GM23338 (cell line): ENCODE measurements at regions not wholly inside any gene's neighbourhood (a gene's known extent, or its start where the extent isn't known, plus 50 kb on each side); places are given as distances from the start of the nearest gene placed in this dataset.

Experiments used
- ATAC-seq: fragments of 200-7000 bp; cut with Tn5 transposase; 3 replicates; pipeline ENCODE4 v1.9.1; 2020
- DNase-seq: peaks from one replicate; pipeline ENCODE4 v3.0.0-alpha.2; 2015; ENCODE audit warnings: low spot score
- H2AFZ ChIP-seq: fragments of 200-600 bp; sonication (generic); 2 replicates; pipeline ENCODE4 v1.8.0; 2016; ENCODE audit warnings: antibody characterized with exemption, mild to moderate bottlenecking, moderate library complexity
- H3F3A ChIP-seq: fragments of 200-600 bp; sonication (generic); replicated peaks from 2 replicates; pipeline ENCODE4 v1.8.0; 2017; ENCODE audit warnings: antibody characterized with exemption, mixed run types, low read depth
- H3K27ac ChIP-seq: fragments of 200-600 bp; sonication (generic); 2 replicates; pipeline ENCODE4 v1.6.1; 2016; ENCODE audit warnings: low read depth
- H3K27me3 ChIP-seq: fragments of 200-600 bp; sonication (generic); 2 replicates; pipeline ENCODE4 v1.8.0; 2016; ENCODE audit warnings: mild to moderate bottlenecking, mixed run types, moderate library complexity; ENCODE audit not compliant: insufficient read depth
- H3K36me3 ChIP-seq: fragments of 200-600 bp; sonication (generic); 2 replicates; pipeline ENCODE4 v1.8.0; 2016; ENCODE audit warnings: mild to moderate bottlenecking; ENCODE audit not compliant: insufficient read depth
- H3K4me1 ChIP-seq: fragments of 200-600 bp; sonication (generic); 2 replicates; pipeline ENCODE4 v1.8.0; 2016; ENCODE audit warnings: mild to moderate bottlenecking, moderate library complexity; ENCODE audit not compliant: insufficient read depth
- H3K4me2 ChIP-seq: fragments of 200-600 bp; sonication (generic); 2 replicates; pipeline ENCODE4 v1.7.1; 2017; ENCODE audit warnings: mixed run types
- H3K4me3 ChIP-seq: fragments of 200-600 bp; sonication (generic); 2 replicates; pipeline ENCODE4 v1.6.1; 2016; ENCODE audit warnings: mixed run types
- H3K79me2 ChIP-seq: fragments of 200-600 bp; sonication (generic); replicated peaks from 2 replicates; pipeline ENCODE4 v1.8.0; 2017; ENCODE audit warnings: mild to moderate bottlenecking; ENCODE audit not compliant: insufficient read depth
- H3K9me2 ChIP-seq: fragments of 200-600 bp; sonication (generic); 2 replicates; pipeline ENCODE4 v1.8.0; 2017; ENCODE audit not compliant: insufficient read depth
- H4K20me1 ChIP-seq: fragments of 200-600 bp; sonication (generic); replicated peaks from 2 replicates; pipeline ENCODE4 v1.8.0; 2017; ENCODE audit warnings: mild to moderate bottlenecking; ENCODE audit not compliant: insufficient read depth
- H3K27ac Mint-ChIP-seq: 2 replicates; pipeline ENCODE4 v1.8.0; 2020; ENCODE audit warnings: inconsistent platforms, mild to moderate bottlenecking, moderate library complexity, mixed read lengths
- H3K27me3 Mint-ChIP-seq: 3 replicates; pipeline ENCODE4 v1.8.0; 2022; ENCODE audit warnings: low read depth, mild to moderate bottlenecking, moderate library complexity, mixed read lengths, inconsistent platforms; ENCODE audit not compliant: insufficient read depth, poor library complexity
- H3K36me3 Mint-ChIP-seq: 3 replicates; pipeline ENCODE4 v1.8.0; 2021; ENCODE audit warnings: low read depth, mild to moderate bottlenecking, inconsistent platforms, moderate library complexity, mixed read lengths
- H3K4me1 Mint-ChIP-seq: 3 replicates; pipeline ENCODE4 v1.8.0; 2020; ENCODE audit warnings: mild to moderate bottlenecking, inconsistent platforms, mixed read lengths
- H3K4me3 Mint-ChIP-seq: 3 replicates; pipeline ENCODE4 v1.8.0; 2021; ENCODE audit warnings: moderate library complexity, mild to moderate bottlenecking, inconsistent platforms, mixed read lengths
- H3K9me3 Mint-ChIP-seq: 3 replicates; pipeline ENCODE4 v1.8.0; 2020; ENCODE audit warnings: moderate library complexity, mild to moderate bottlenecking, inconsistent platforms, mixed read lengths
- CREB1 ChIP-seq: fragments of 250-450 bp; sonication (Bioruptor Pico); IDR thresholded peaks from 2 replicates; pipeline ENCODE4 v1.5.0; 2020; ENCODE audit warnings: low read depth, mild to moderate bottlenecking, moderate library complexity
- CTCF ChIP-seq, 2 experiments: fragments of 200-600 bp in 1 of 2; sonication (generic) in 1 of 2; conservative IDR thresholded peaks; 2 replicates each; pipeline versions ENCODE4 v1.5.1 to v1.6.1; 2016 to 2017; ENCODE audit warnings: antibody characterized with exemption in 2 of 2, low read depth in 2 of 2, mild to moderate bottlenecking in 2 of 2, moderate library complexity in 1 of 2
- ETS1 ChIP-seq: IDR thresholded peaks from 2 replicates; pipeline ENCODE4 v1.6.1; 2016; ENCODE audit warnings: antibody characterized with exemption
- EZH2 ChIP-seq: fragments of 200-600 bp; sonication (generic); IDR thresholded peaks from one replicate; pipeline ENCODE4 v1.8.0; 2017; ENCODE audit warnings: antibody characterized with exemption, mild to moderate bottlenecking, low read depth; ENCODE audit not compliant: unreplicated experiment
- EZH2phosphoT487 ChIP-seq: fragments of 200-600 bp; sonication (generic); IDR thresholded peaks from one replicate; pipeline ENCODE4 v1.8.1; 2018; ENCODE audit warnings: antibody characterized with exemption; ENCODE audit not compliant: unreplicated experiment
- JUNB ChIP-seq: IDR thresholded peaks from one replicate; pipeline ENCODE4 v1.6.1; 2016; ENCODE audit warnings: antibody characterized with exemption; ENCODE audit not compliant: unreplicated experiment
- NANOG ChIP-seq: IDR thresholded peaks from 2 replicates; pipeline ENCODE4 v1.6.1; 2016; ENCODE audit warnings: antibody characterized with exemption, borderline replicate concordance
- POLR2AphosphoS5 ChIP-seq: IDR thresholded peaks from 2 replicates; pipeline ENCODE4 v1.6.1; 2016; ENCODE audit warnings: antibody characterized with exemption, low read depth
- REST ChIP-seq: IDR thresholded peaks from one replicate; pipeline ENCODE4 v1.6.1; 2018; ENCODE audit warnings: antibody characterized with exemption; ENCODE audit not compliant: unreplicated experiment
- STAT1 ChIP-seq: IDR thresholded peaks from one replicate; pipeline ENCODE4 v1.6.1; 2016; ENCODE audit warnings: antibody characterized with exemption; ENCODE audit not compliant: unreplicated experiment
- ZNF114 ChIP-seq: fragments of 250-450 bp; sonication (Bioruptor Pico); IDR thresholded peaks from 2 replicates; pipeline ENCODE4 v1.5.0; 2020; ENCODE audit warnings: mild to moderate bottlenecking, moderate library complexity
- ZNF331 ChIP-seq: fragments of 250-450 bp; sonication (Bioruptor Pico); IDR thresholded peaks from 2 replicates; pipeline ENCODE4 v1.5.0; 2020; ENCODE audit warnings: low read depth, mild to moderate bottlenecking, moderate library complexity
- ZNF462 ChIP-seq: fragments of 250-450 bp; sonication (Bioruptor Pico); IDR thresholded peaks from 2 replicates; pipeline ENCODE4 v1.5.0; 2020; ENCODE audit warnings: mild to moderate bottlenecking, moderate library complexity

- TF ChIP-seq JUNB, result no peak
Observed at GRCh38 chr4:36549252-36549651, 267.8 kb downstream of the DTHD1 start (continued).

GRCh38 chr4:36549992-36550391 is 268.6 kb downstream of the DTHD1 start:
- H3F3A ChIP-seq, result no peaks in the 10 kb centered on the region
- ATAC-seq (no peak), DNase-seq (no peak)
- no peak overlapping the region for H3K27ac Mint-ChIP-seq
- H4K20me1 ChIP-seq, result no peaks in the 10 kb centered on the region
- no peaks in the 10 kb centered on the region for H3K36me3 ChIP-seq
- H3K27me3 Mint-ChIP-seq, result no peaks in the 10 kb centered on the region
- no peak overlapping the region for H3K27ac ChIP-seq
- H3K79me2 ChIP-seq, result no peaks in the 10 kb centered on the region
- no peak overlapping the region for H2AFZ ChIP-seq
- no peaks in the 10 kb centered on the region for H3K27me3 ChIP-seq
- H3K4me3 ChIP-seq, result no peak overlapping the region
- no peak overlapping the region for H3K4me3 Mint-ChIP-seq
- TF ChIP-seq CTCF (conservative IDR thresholded peaks at IDR 0.05; ENCODE audit: low read depth in 2 of 2) (no peak), EZH2phosphoT487 (no peak), NANOG (no peak), ZNF462 (CRISPR knock-in tag) (no peak), POLR2AphosphoS5 (no peak), STAT1 (no peak), REST (no peak), ZNF331 (CRISPR knock-in tag) (no peak), ETS1 (no peak), ZNF114 (CRISPR knock-in tag) (no peak), EZH2 (no peak), CREB1 (CRISPR knock-in tag) (no peak), JUNB (no peak)
- peaks cover 8% of the 10 kb centered on the region; the same call in 1 of the 2 replicates for H3K4me1 ChIP-seq
- no peaks in the 10 kb centered on the region for H3K9me3 Mint-ChIP-seq
- 0 out of 2 replicates have a peak, but pooled peaks cover 3% of the 10 kb centered on the region for H3K9me2 ChIP-seq
- no peaks in the 10 kb centered on the region for H3K36me3 Mint-ChIP-seq
- H3K4me1 Mint-ChIP-seq, result peaks cover 12% of the 10 kb centered on the region
- H3K4me2 ChIP-seq, result no peak overlapping the region
